Endometrium (tissue), 2 donors: ENCODE measurements at regions not wholly inside any gene's neighbourhood (a gene's known extent, or its start where the extent isn't known, plus 50 kb on each side); places are given as distances from the start of the nearest gene placed in this dataset.

ENCODE experiments used
- FAIRE-seq: peaks from 2 replicates; lab custom pipeline; 2012; peaks lifted over from hg19 to GRCh38; lab: Jason Lieb, UNC
- donor health status: control.
- donor health status: control.

GRCh38 chr18:46266473-46266872 lies 162.3 kb downstream of the HAUS1 start:
- FAIRE-seq: peak; percentile 67

- FAIRE-seq: no peak
These were observed 164.5 kb downstream of the HAUS1 start for GRCh38 chr18:46268671-46269070.

GRCh38 chr18:46269275-46269674 lies 165.1 kb downstream of the HAUS1 start:
- no peak for FAIRE-seq

- FAIRE-seq: no peak
These were observed 167.3 kb downstream of the HAUS1 start for GRCh38 chr18:46271488-46271887.

GRCh38 chr18:46273861-46274260 lies 169.7 kb downstream of the HAUS1 start:
- no peak for FAIRE-seq

GRCh38 chr18:46274266-46274665 lies 170.1 kb downstream of the HAUS1 start:
- no peak for FAIRE-seq

GRCh38 chr18:46275370-46275769 lies 171.2 kb downstream of the HAUS1 start:
- no peak for FAIRE-seq

GRCh38 chr18:46276748-46277147 lies 172.6 kb downstream of the HAUS1 start:
- FAIRE-seq: no peak

GRCh38 chr18:46278481-46279465 lies 174.6 kb downstream of the HAUS1 start:
- FAIRE-seq: no peak

- FAIRE-seq: no peak
These were observed 175.5 kb downstream of the HAUS1 start for GRCh38 chr18:46279673-46280072.

GRCh38 chr18:46281185-46282176 lies 177.3 kb downstream of the HAUS1 start:
- FAIRE-seq: peak; percentile 90

- no peak for FAIRE-seq
These were observed 178.0 kb downstream of the HAUS1 start for GRCh38 chr18:46282177-46282570.

- FAIRE-seq: no peak
These were observed 178.5 kb downstream of the HAUS1 start for GRCh38 chr18:46282646-46283045.

GRCh38 chr18:46283268-46283667 lies 179.1 kb downstream of the HAUS1 start:
- FAIRE-seq: no peak

- FAIRE-seq: no peak
These were observed 179.7 kb downstream of the HAUS1 start for GRCh38 chr18:46283895-46284295.

- FAIRE-seq: no peak
These were observed 185.3 kb downstream of the HAUS1 start for GRCh38 chr18:46289463-46289862.

- no peak for FAIRE-seq
These were observed 185.7 kb downstream of the HAUS1 start for GRCh38 chr18:46289931-46290330.

- FAIRE-seq: no peak
These were observed 186.3 kb downstream of the HAUS1 start for GRCh38 chr18:46290440-46291020.

GRCh38 chr18:46291149-46291548 lies 187.0 kb downstream of the HAUS1 start:
- no peak for FAIRE-seq

- FAIRE-seq: no peak
These were observed 189.6 kb downstream of the HAUS1 start for GRCh38 chr18:46293742-46294181.

- no peak for FAIRE-seq
These were observed 190.1 kb downstream of the HAUS1 start for GRCh38 chr18:46294318-46294717.

GRCh38 chr18:46294751-46295150 lies 190.6 kb downstream of the HAUS1 start:
- no peak for FAIRE-seq
